ENCODE measurements at regions not wholly inside any gene's neighbourhood (a gene's known extent, or its start where the extent isn't known, plus 50 kb on each side); places are given as distances from the start of the nearest gene placed in this dataset.

DNA sequence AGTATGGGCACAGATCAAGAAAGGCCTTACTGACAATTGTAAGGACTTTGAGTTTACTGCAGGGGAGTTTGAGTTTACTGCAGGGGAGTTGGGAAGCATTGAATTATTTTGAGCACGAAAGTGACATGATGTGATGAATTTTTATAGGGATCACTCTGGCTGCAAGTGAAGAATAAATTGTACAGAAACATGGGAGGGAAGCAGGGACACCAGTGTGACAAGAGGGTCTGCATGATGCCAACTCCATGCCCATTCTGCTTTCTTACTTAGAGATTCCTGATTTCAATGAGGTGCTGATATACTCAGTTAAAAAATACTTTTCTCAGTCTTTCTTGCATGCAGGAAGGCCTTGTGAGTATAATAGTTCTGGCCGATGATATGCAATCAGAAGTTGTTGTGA is 234.4 kb downstream of the CENPF start:
- TF ChIP-seq POLR2A (IDR thresholded peaks at IDR 0.05) = no peak
- TF ChIP-seq, protein P1, sequence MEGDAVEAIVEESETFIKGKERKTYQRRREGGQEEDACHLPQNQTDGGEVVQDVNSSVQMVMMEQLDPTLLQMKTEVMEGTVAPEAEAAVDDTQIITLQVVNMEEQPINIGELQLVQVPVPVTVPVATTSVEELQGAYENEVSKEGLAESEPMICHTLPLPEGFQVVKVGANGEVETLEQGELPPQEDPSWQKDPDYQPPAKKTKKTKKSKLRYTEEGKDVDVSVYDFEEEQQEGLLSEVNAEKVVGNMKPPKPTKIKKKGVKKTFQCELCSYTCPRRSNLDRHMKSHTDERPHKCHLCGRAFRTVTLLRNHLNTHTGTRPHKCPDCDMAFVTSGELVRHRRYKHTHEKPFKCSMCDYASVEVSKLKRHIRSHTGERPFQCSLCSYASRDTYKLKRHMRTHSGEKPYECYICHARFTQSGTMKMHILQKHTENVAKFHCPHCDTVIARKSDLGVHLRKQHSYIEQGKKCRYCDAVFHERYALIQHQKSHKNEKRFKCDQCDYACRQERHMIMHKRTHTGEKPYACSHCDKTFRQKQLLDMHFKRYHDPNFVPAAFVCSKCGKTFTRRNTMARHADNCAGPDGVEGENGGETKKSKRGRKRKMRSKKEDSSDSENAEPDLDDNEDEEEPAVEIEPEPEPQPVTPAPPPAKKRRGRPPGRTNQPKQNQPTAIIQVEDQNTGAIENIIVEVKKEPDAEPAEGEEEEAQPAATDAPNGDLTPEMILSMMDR (IDR thresholded peaks at IDR 0.05) = no peak
- WGBS, 4 donors = 81 to 93% (median 91%) methylated on average over 2 of the region's 2 CpGs
- Histone ChIP-seq H3K4me1 (replicated peaks in 1 of 2) (no peaks in the 10 kb centered on the region), H3K27ac (no peak overlapping the region), H3K27me3 (no peaks in the 10 kb centered on the region), H3K9me3 (replicated peaks in 1 of 3) (no peaks in the 10 kb centered on the region), H3K36me3 (replicated peaks in 1 of 2) (no peaks in the 10 kb centered on the region), H3K4me3 (no peak overlapping the region)
- no peak for DNase-seq
- intact Hi-C loops (cut with DNase I) = no loop called here

DNA sequence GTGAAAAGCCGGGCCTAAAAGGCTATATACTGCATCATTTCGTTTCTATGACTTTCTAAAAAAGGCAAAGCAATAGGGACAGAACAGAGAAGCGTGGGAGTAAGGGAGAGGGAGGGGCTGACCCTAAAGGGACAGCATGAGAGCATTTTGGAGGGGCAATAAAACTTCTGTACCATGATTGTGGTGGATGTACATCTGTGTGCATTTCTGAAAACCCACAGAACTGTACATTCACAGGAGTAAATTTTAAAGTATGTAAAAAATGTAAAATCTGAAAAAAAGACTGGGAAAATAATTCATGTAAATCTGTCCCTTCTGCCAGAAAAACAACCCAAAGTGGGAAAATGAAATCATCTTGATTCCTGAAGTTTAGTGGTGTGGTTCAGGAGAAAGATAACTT is 235.4 kb downstream of the CENPF start:
- Histone ChIP-seq H3K9me3 (replicated peaks in 1 of 3) (no peaks in the 10 kb centered on the region), H3K4me3 (no peak overlapping the region), H3K36me3 (replicated peaks in 1 of 2) (no peaks in the 10 kb centered on the region), H3K4me1 (replicated peaks in 1 of 2) (no peaks in the 10 kb centered on the region), H3K27ac (no peak overlapping the region), H3K27me3 (no peaks in the 10 kb centered on the region)
- intact Hi-C loops (cut with DNase I) = no loop called here
- WGBS, 4 donors = 61 to 70% (median 64%) methylated on average over 3 of the region's 3 CpGs
- no peak for TF ChIP-seq POLR2A (IDR thresholded peaks at IDR 0.05)
- TF ChIP-seq, protein P1 (IDR thresholded peaks at IDR 0.05) = no peak
- DNase-seq = no peak

DNA sequence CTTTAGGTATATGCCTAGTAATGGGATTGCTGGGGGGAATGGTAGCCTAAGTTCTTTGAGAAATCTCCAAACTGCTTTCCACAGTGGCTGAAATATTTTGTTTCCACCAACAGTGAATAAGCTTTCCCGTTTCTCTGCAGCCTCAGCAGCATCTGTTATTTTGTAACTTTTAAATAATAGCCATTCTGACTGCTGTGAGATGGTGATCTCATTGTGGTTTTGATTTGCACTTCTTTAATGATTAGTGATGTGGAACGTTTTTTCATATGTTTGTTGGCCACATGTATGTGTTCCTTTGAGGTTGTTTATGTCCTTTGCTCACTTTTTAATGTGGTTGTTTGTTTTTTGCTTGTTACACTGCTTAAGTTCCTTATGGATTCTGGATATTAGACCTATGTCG is 237.4 kb downstream of the CENPF start:
- H3K9me3 ChIP-seq (replicated peaks in 1 of 3) = no peaks in the 10 kb centered on the region
- DNase-seq = no peak
- H3K4me1 ChIP-seq (replicated peaks in 1 of 2) = no peaks in the 10 kb centered on the region
- H3K36me3 ChIP-seq (replicated peaks in 1 of 2) = no peaks in the 10 kb centered on the region
- intact Hi-C loops (cut with DNase I) = no loop called here
- TF ChIP-seq, protein P1 (IDR thresholded peaks at IDR 0.05) = no peak
- no peak for TF ChIP-seq POLR2A (IDR thresholded peaks at IDR 0.05)
- no peak overlapping the region for H3K4me3 ChIP-seq
- no peaks in the 10 kb centered on the region for H3K27me3 ChIP-seq
- WGBS, 4 donors = 73 to 78% (median 74%) methylated on average over 3 of the region's 3 CpGs
- H3K27ac ChIP-seq = no peak overlapping the region

DNA sequence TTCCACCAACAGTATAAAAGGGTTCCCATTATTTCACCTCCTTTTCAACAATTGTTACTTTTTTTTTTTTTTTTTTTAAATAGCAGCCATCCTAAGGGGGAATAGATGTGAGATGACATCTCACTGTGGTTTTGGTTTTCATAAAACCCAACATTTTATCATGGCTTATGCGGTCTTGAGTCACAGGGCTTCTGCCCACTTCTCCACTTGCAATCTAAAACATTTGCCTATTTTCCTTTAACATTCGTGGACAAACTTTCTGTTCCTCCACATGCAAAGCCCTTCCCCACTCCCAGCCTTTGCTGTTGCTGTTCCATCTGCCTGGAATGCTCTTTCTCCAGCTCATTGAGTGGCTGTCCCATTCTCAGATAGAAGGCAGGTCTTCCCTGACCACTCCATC is 239.7 kb upstream of the KCNK2 start:
- WGBS, 4 donors = 88 to 93% (median 89%) methylated on average over 2 of the region's 2 CpGs
- intact Hi-C loops (cut with DNase I) = no loop called here
- no peak for TF ChIP-seq POLR2A (IDR thresholded peaks at IDR 0.05)
- TF ChIP-seq, protein P1 (IDR thresholded peaks at IDR 0.05) = no peak
- DNase-seq = no peak
- Histone ChIP-seq H3K4me3 (no peak overlapping the region), H3K36me3 (replicated peaks in 1 of 2) (no peaks in the 10 kb centered on the region), H3K4me1 (replicated peaks in 1 of 2) (no peaks in the 10 kb centered on the region), H3K9me3 (replicated peaks in 1 of 3) (no peaks in the 10 kb centered on the region), H3K27ac (no peak overlapping the region), H3K27me3 (no peaks in the 10 kb centered on the region)

All from adrenal gland (tissue), 9 donors.